Panc1 (cell line): ENCODE measurements at regions not wholly inside any gene's neighbourhood (a gene's known extent, or its start where the extent isn't known, plus 50 kb on each side); places are given as distances from the start of the nearest gene placed in this dataset.

Experiments
- ATAC-seq: fragments of 200-7000 bp; cut with Tn5 transposase; 2 replicates; pipeline ENCODE4 v1.9.1; 2020; ENCODE audit warnings: mild to moderate bottlenecking, moderate library complexity
- BruUV-seq: library from RNA; stranded (reverse); fragments of 400-500 nt; replicated peaks from 2 replicates; lab custom pipeline; 2021; lab: Mats Ljungman, UMichigan
- CTCF ChIA-PET: fragments of 300-600 bp; sonication (Branson Sonifier 250); formaldehyde crosslinking; loops from one replicate; lab custom pipeline; 2022; ENCODE audit warnings: antibody characterized with exemption; lab: Charles Lee
- POLR2A ChIA-PET: fragments of 300-600 bp; sonication (Branson Sonifier 250); formaldehyde crosslinking; loops from one replicate; lab custom pipeline; 2022; ENCODE audit warnings: antibody characterized with exemption; lab: Charles Lee
- DNase-seq: peaks from one replicate; pipeline ENCODE4 v3.0.0-alpha.2; 2010; ENCODE audit warnings: low read depth, low spot score
- H3K27ac ChIP-seq: 2 replicates; pipeline ENCODE4 v1.5.1; 2011; ENCODE audit warnings: mild to moderate bottlenecking, low read length, inconsistent platforms
- H3K27me3 ChIP-seq: fragments of 200-500 bp; sonication (Bioruptor generic); 2 replicates; pipeline ENCODE4 v1.6.0; 2014; ENCODE audit warnings: low read length, inconsistent platforms; ENCODE audit not compliant: control insufficient read depth, insufficient read depth
- H3K36me3 ChIP-seq: fragments of 200-500 bp; sonication (Bioruptor generic); 2 replicates; pipeline ENCODE4 v1.5.1; 2014; ENCODE audit warnings: inconsistent platforms, mild to moderate bottlenecking, low read length, moderate library complexity; ENCODE audit not compliant: control insufficient read depth, insufficient read depth
- H3K4me1 ChIP-seq: 2 replicates; pipeline ENCODE4 v1.5.1; 2011; ENCODE audit warnings: inconsistent platforms, mild to moderate bottlenecking, low read length, moderate library complexity; ENCODE audit not compliant: control insufficient read depth, insufficient read depth
- H3K4me3 ChIP-seq, 2 experiments: 2 replicates each; pipeline ENCODE4 v1.5.1; 2011 to 2012; ENCODE audit warnings: low read depth in 2 of 2, low read length in 2 of 2, mild to moderate bottlenecking in 2 of 2, inconsistent platforms in 1 of 2, moderate library complexity in 1 of 2
- H3K9me3 ChIP-seq: fragments of 200-500 bp; sonication (Bioruptor generic); 2 replicates; pipeline ENCODE4 v1.5.1; 2014; ENCODE audit warnings: low read depth, mild to moderate bottlenecking, inconsistent platforms, low read length, moderate library complexity; ENCODE audit not compliant: control insufficient read depth, insufficient read depth
- CTCF ChIP-seq: fragments of 450-650 bp; IDR thresholded peaks from 2 replicates; pipeline ENCODE4 v1.5.1; 2017; ENCODE audit warnings: mild to moderate bottlenecking
- POLR2AphosphoS5 ChIP-seq: IDR thresholded peaks from 2 replicates; pipeline ENCODE4 v1.6.1; 2012; ENCODE audit warnings: mild to moderate bottlenecking, low read depth, low read length, moderate library complexity
- REST ChIP-seq, 2 experiments: IDR thresholded peaks; 2 replicates each; pipeline ENCODE4 v1.6.1; 2011 to 2012; ENCODE audit warnings: low read depth in 2 of 2, control low read depth in 1 of 2, low read length in 1 of 2, mild to moderate bottlenecking in 1 of 2, moderate library complexity in 1 of 2; ENCODE audit not compliant: insufficient read depth in 1 of 2
- SIN3A ChIP-seq: IDR thresholded peaks from 2 replicates; pipeline ENCODE4 v1.6.1; 2012; ENCODE audit warnings: low read depth, mild to moderate bottlenecking, low read length, moderate library complexity, borderline replicate concordance; ENCODE audit not compliant: insufficient read depth
- TCF7L2 ChIP-seq: IDR thresholded peaks from 2 replicates; pipeline ENCODE4 v1.6.1; 2011; ENCODE audit warnings: mild to moderate bottlenecking, low read depth, low read length, inconsistent platforms
- in situ Hi-C: cut with HindIII; loops from 2 replicates; pipeline ENCODE4 v1.10.0; 2016; ENCODE audit warnings: low sequenced_read_pairs, low pct_unique_long_range_greater_than_20kb
- intact Hi-C: fragments of 100-400 bp; cut with micrococcal nuclease; formaldehyde crosslinking; loops from one replicate; pipeline ENCODE4 v1.10.0; 2022; ENCODE audit not compliant: unreplicated experiment

- ChIA-PET POLR2A (no interaction called here), CTCF (no interaction called here)
- no peaks in the 10 kb centered on the region; the same call in 1 of the 2 replicates for H3K9me3 ChIP-seq
- ATAC-seq (no peak), DNase-seq (no peak)
- H3K27ac ChIP-seq = no peak overlapping the region
- intact Hi-C loops = no loop called here
- H3K4me1 ChIP-seq = no peaks in the 10 kb centered on the region
- no TSS peak for BruUV-seq
- TF ChIP-seq CTCF (no peak), TCF7L2 (no peak), REST (IDR thresholded peaks at IDR 0.05; ENCODE audit: insufficient read depth in 1 of 2, low read depth in 2 of 2, low read length in 1 of 2) (no peak)
- no peak overlapping the region for H3K4me3 ChIP-seq
- in situ Hi-C loops = no loop called here
- peaks cover 16% of the 10 kb centered on the region for H3K27me3 ChIP-seq
- H3K36me3 ChIP-seq = no peaks in the 10 kb centered on the region
Measured at GRCh38 chr6:159429433-159429832, 260.2 kb downstream of the FNDC1 start.

GRCh38 chr6:159427771-159428170 is 258.6 kb downstream of the FNDC1 start:
- H3K27ac ChIP-seq = no peak overlapping the region
- TF ChIP-seq SIN3A = no peak
- TF ChIP-seq TCF7L2 = no peak
- TF ChIP-seq CTCF = no peak
- no peak for TF ChIP-seq POLR2AphosphoS5
- no peak for TF ChIP-seq REST (IDR thresholded peaks at IDR 0.05; ENCODE audit: insufficient read depth in 1 of 2, low read depth in 2 of 2, low read length in 1 of 2)
- ChIA-PET POLR2A (no interaction called here), CTCF (no interaction called here)
- in situ Hi-C loops = no loop called here
- no peaks in the 10 kb centered on the region for H3K4me1 ChIP-seq
- H3K27me3 ChIP-seq = peaks cover 16% of the 10 kb centered on the region
- H3K9me3 ChIP-seq = no peaks in the 10 kb centered on the region
- ATAC-seq (no peak), DNase-seq (no peak)
- BruUV-seq = no TSS peak
- intact Hi-C loops = no loop called here
- no peaks in the 10 kb centered on the region for H3K36me3 ChIP-seq
- H3K4me3 ChIP-seq = no peak overlapping the region
